Loucy (cell line): ENCODE measurements at regions not wholly inside any gene's neighbourhood (a gene's known extent, or its start where the extent isn't known, plus 50 kb on each side); places are given as distances from the start of the nearest gene placed in this dataset.

ENCODE experiments used
- H2AFZ ChIP-seq: fragments of 200-600 bp; sonication (generic); 2 replicates; pipeline ENCODE4 v1.6.0; 2016; ENCODE audit warnings: antibody characterized with exemption, mild to moderate bottlenecking, low read length, moderate library complexity
- H3F3A ChIP-seq: fragments of 200-600 bp; 2 replicates; pipeline ENCODE4 v1.6.0; 2016; ENCODE audit warnings: antibody characterized with exemption, low read depth, mild to moderate bottlenecking
- H3K27me3 ChIP-seq: fragments of 200-600 bp; sonication (generic); 2 replicates; pipeline ENCODE4 v1.6.1; 2014; ENCODE audit warnings: low read length, mild to moderate bottlenecking; ENCODE audit not compliant: insufficient read depth, poor library complexity, severe bottlenecking
- H3K36me3 ChIP-seq: fragments of 200-600 bp; sonication (generic); 2 replicates; pipeline ENCODE4 v1.6.1; 2016; ENCODE audit warnings: low read length; ENCODE audit not compliant: insufficient read depth
- H3K4me1 ChIP-seq: fragments of 200-600 bp; sonication (generic); 2 replicates; pipeline ENCODE4 v1.5.1; 2014; ENCODE audit warnings: low read length, mild to moderate bottlenecking; ENCODE audit not compliant: insufficient read depth, poor library complexity, severe bottlenecking
- H3K4me2 ChIP-seq: fragments of 200-600 bp; sonication (generic); 2 replicates; pipeline ENCODE4 v1.6.0; 2014; ENCODE audit warnings: antibody characterized with exemption, low read length, low read depth, mild to moderate bottlenecking; ENCODE audit not compliant: poor library complexity, severe bottlenecking
- H3K4me3 ChIP-seq: fragments of 200-600 bp; sonication (generic); 2 replicates; pipeline ENCODE4 v1.5.1; 2014; ENCODE audit warnings: low read length, mild to moderate bottlenecking, mixed read lengths; ENCODE audit not compliant: poor library complexity, severe bottlenecking
- H3K79me2 ChIP-seq: fragments of 200-600 bp; sonication (generic); 2 replicates; pipeline ENCODE4 v1.6.1; 2014; ENCODE audit warnings: low read length; ENCODE audit not compliant: insufficient read depth
- H3K9ac ChIP-seq: fragments of 200-600 bp; sonication (generic); 2 replicates; pipeline ENCODE4 v1.6.0; 2014; ENCODE audit warnings: mild to moderate bottlenecking, low read depth, low read length, moderate library complexity; ENCODE audit not compliant: poor library complexity, severe bottlenecking
- H3K9me2 ChIP-seq: fragments of 200-600 bp; sonication (generic); replicated peaks from 2 replicates; pipeline ENCODE4 v1.6.1; 2016; ENCODE audit warnings: low read depth, low read length, mixed read lengths
- H3K9me3 ChIP-seq: fragments of 200-600 bp; sonication (generic); 2 replicates; pipeline ENCODE4 v1.6.1; 2014; ENCODE audit warnings: mild to moderate bottlenecking, antibody characterized with exemption, low read length, low read depth; ENCODE audit not compliant: insufficient read depth
- H4K20me1 ChIP-seq: fragments of 200-600 bp; sonication (generic); 2 replicates; pipeline ENCODE4 v1.6.0; 2014; ENCODE audit warnings: antibody characterized with exemption, low read length, mild to moderate bottlenecking; ENCODE audit not compliant: insufficient read depth, poor library complexity, severe bottlenecking
- CTCF ChIP-seq: fragments of 200-600 bp; sonication (generic); conservative IDR thresholded peaks from 2 replicates; pipeline ENCODE4 v1.5.1; 2014; ENCODE audit warnings: mild to moderate bottlenecking, antibody characterized with exemption, low read length
- EZH2phosphoT487 ChIP-seq: fragments of 200-600 bp; IDR thresholded peaks from 2 replicates; pipeline ENCODE4 v1.6.1; 2018; ENCODE audit warnings: antibody characterized with exemption, mild to moderate bottlenecking, moderate library complexity, borderline replicate concordance

- no peaks in the 10 kb centered on the region for H3K27me3 ChIP-seq
- H3K4me3 ChIP-seq, result no peak overlapping the region
- no peaks in the 10 kb centered on the region for H3K9me2 ChIP-seq
- H3K79me2 ChIP-seq, result no peaks in the 10 kb centered on the region
- H3F3A ChIP-seq, result no peaks in the 10 kb centered on the region
- H3K36me3 ChIP-seq, result no peaks in the 10 kb centered on the region
- H3K9ac ChIP-seq, result peak overlapping the region; percentile 51
- peaks cover 88% of the 10 kb centered on the region for H3K4me1 ChIP-seq
- H3K9me3 ChIP-seq, result no peaks in the 10 kb centered on the region
- H3K4me2 ChIP-seq, result peak overlapping the region; percentile 15
- TF ChIP-seq CTCF (no peak), EZH2phosphoT487 (no peak)
- H4K20me1 ChIP-seq, result no peaks in the 10 kb centered on the region
- H2AFZ ChIP-seq, result peak overlapping the region; percentile 74
These were observed 389.7 kb downstream of the OMA1 start for GRCh38 chr1:58156831-58157230.

GRCh38 chr1:58156124-58156468 lies 390.4 kb downstream of the OMA1 start:
- H3K4me1 ChIP-seq, result peaks cover 92% of the 10 kb centered on the region
- no peak for TF ChIP-seq CTCF
- TF ChIP-seq EZH2phosphoT487, result no peak
- no peaks in the 10 kb centered on the region for H4K20me1 ChIP-seq
- no peak overlapping the region for H3K4me3 ChIP-seq
- H3K79me2 ChIP-seq, result no peaks in the 10 kb centered on the region
- no peaks in the 10 kb centered on the region for H3K36me3 ChIP-seq
- H3K4me2 ChIP-seq, result no peak overlapping the region
- H3K9me3 ChIP-seq, result no peaks in the 10 kb centered on the region
- no peaks in the 10 kb centered on the region for H3K9me2 ChIP-seq
- peak overlapping the region; percentile 74; the same call in 1 of the 2 replicates for H2AFZ ChIP-seq
- peak overlapping the region; percentile 51 for H3K9ac ChIP-seq
- H3F3A ChIP-seq, result no peaks in the 10 kb centered on the region
- no peaks in the 10 kb centered on the region for H3K27me3 ChIP-seq

GRCh38 chr1:58155418-58156123 lies 391.0 kb downstream of the OMA1 start:
- Histone ChIP-seq H3K4me2 (no peak overlapping the region), H3K9ac (no peak overlapping the region), H3K4me3 (no peak overlapping the region), H3K9me3 (no peaks in the 10 kb centered on the region), H3K79me2 (no peaks in the 10 kb centered on the region), H3K4me1 (peaks cover 87% of the 10 kb centered on the region), H3K36me3 (no peaks in the 10 kb centered on the region), H3K27me3 (no peaks in the 10 kb centered on the region), H2AFZ (no peak overlapping the region), H4K20me1 (no peaks in the 10 kb centered on the region), H3F3A (no peaks in the 10 kb centered on the region), H3K9me2 (no peaks in the 10 kb centered on the region)
- TF ChIP-seq CTCF (peak; percentile 95), EZH2phosphoT487 (no peak)
